Right forelimb (tissue), 1 donor: ENCODE measurements at regions not wholly inside any gene's neighbourhood (a gene's known extent, or its start where the extent isn't known, plus 50 kb on each side); places are given as distances from the start of the nearest gene placed in this dataset.

Experiments
- DNase-seq: peaks from one replicate; pipeline ENCODE4 v3.0.0-alpha.2; 2018

GRCh38 chr10:123559823-123560092, 106.4 kb upstream of the GPR26 start:
- DNase-seq = no peak

GRCh38 chr10:123560301-123561140, 105.6 kb upstream of the GPR26 start:
- DNase-seq = no peak

- DNase-seq = no peak
Observed at GRCh38 chr10:123561141-123561440, 105.1 kb upstream of the GPR26 start.

- no peak for DNase-seq
Observed at GRCh38 chr10:123562387-123562786, 103.8 kb upstream of the GPR26 start.

- DNase-seq = no peak
Observed at GRCh38 chr10:123562811-123563580, 103.2 kb upstream of the GPR26 start.

GRCh38 chr10:123563581-123563855, 102.6 kb upstream of the GPR26 start:
- DNase-seq = no peak

- no peak for DNase-seq
Observed at GRCh38 chr10:123563994-123564393, 102.2 kb upstream of the GPR26 start.

- DNase-seq = no peak
Observed at GRCh38 chr10:123564631-123565030, 101.5 kb upstream of the GPR26 start.

- DNase-seq = no peak
Observed at GRCh38 chr10:123565691-123566660, 100.2 kb upstream of the GPR26 start.

- no peak for DNase-seq
Observed at GRCh38 chr10:123567984-123568739, 98.0 kb upstream of the GPR26 start.

- no peak for DNase-seq
Observed at GRCh38 chr10:123568751-123569150, 97.4 kb upstream of the GPR26 start.

GRCh38 chr10:123569436-123570035, 96.6 kb upstream of the GPR26 start:
- no peak for DNase-seq

- no peak for DNase-seq
Observed at GRCh38 chr10:123570051-123570897, 95.9 kb upstream of the GPR26 start.

- no peak for DNase-seq
Observed at GRCh38 chr10:123570898-123571515, 95.1 kb upstream of the GPR26 start.

GRCh38 chr10:123571978-123572377, 94.2 kb upstream of the GPR26 start:
- DNase-seq = no peak

GRCh38 chr10:123573236-123574108, 92.7 kb upstream of the GPR26 start:
- no peak for DNase-seq

GRCh38 chr10:123574109-123574698, 92.0 kb upstream of the GPR26 start:
- no peak for DNase-seq

- no peak for DNase-seq
Observed at GRCh38 chr10:123575105-123575504, 91.0 kb upstream of the GPR26 start.

GRCh38 chr10:123576706-123577105, 89.4 kb upstream of the GPR26 start:
- no peak for DNase-seq
